ENCODE measurements at regions not wholly inside any gene's neighbourhood (a gene's known extent, or its start where the extent isn't known, plus 50 kb on each side); places are given as distances from the start of the nearest gene placed in this dataset.

- H3K27me3 ChIP-seq (ENCODE audit: insufficient read depth, low read depth): no peaks in the 10 kb centered on the region
- no peaks in the 10 kb centered on the region for H4K20me1 ChIP-seq (ENCODE audit: insufficient read depth)
- no peaks in the 10 kb centered on the region for H3K79me2 ChIP-seq (ENCODE audit: insufficient read depth, low read depth)
- no peak overlapping the region for H3K4me3 ChIP-seq (IDR thresholded peaks at IDR 0.05; ENCODE audit: insufficient read depth, low read depth, low read length)
- no peak for TF ChIP-seq CTCF (conservative IDR thresholded peaks at IDR 0.05; ENCODE audit: low read depth, low read length)
- no peaks in the 10 kb centered on the region for H3K36me3 ChIP-seq (ENCODE audit: insufficient read depth)
- no peak overlapping the region for H2AFZ ChIP-seq (ENCODE audit: low read depth)
- no peak overlapping the region for H3K4me2 ChIP-seq
- no peak overlapping the region for H3K9ac ChIP-seq
- H3K4me1 ChIP-seq (ENCODE audit: low read depth, poor library complexity, severe bottlenecking): no peaks in the 10 kb centered on the region
- no peak overlapping the region for H3K27ac ChIP-seq
Measured at GRCh38 chr4:129598582-129598981, 502.6 kb downstream of the C4orf33 start.

GRCh38 chr4:129600898-129601297 is 504.9 kb downstream of the C4orf33 start:
- Histone ChIP-seq H4K20me1 (ENCODE audit: insufficient read depth) (no peaks in the 10 kb centered on the region), H3K27me3 (ENCODE audit: insufficient read depth, low read depth) (no peaks in the 10 kb centered on the region), H3K4me3 (IDR thresholded peaks at IDR 0.05; ENCODE audit: insufficient read depth, low read depth, low read length) (no peak overlapping the region), H3K4me1 (ENCODE audit: low read depth, poor library complexity, severe bottlenecking) (no peaks in the 10 kb centered on the region), H3K27ac (no peak overlapping the region), H3K4me2 (no peak overlapping the region), H3K79me2 (ENCODE audit: insufficient read depth, low read depth) (no peaks in the 10 kb centered on the region), H3K36me3 (ENCODE audit: insufficient read depth) (no peaks in the 10 kb centered on the region), H2AFZ (ENCODE audit: low read depth) (no peak overlapping the region), H3K9ac (no peak overlapping the region)
- no peak for TF ChIP-seq CTCF (conservative IDR thresholded peaks at IDR 0.05; ENCODE audit: low read depth, low read length)

- H3K36me3 ChIP-seq (ENCODE audit: insufficient read depth): no peaks in the 10 kb centered on the region
- H3K27ac ChIP-seq: no peak overlapping the region
- H2AFZ ChIP-seq (ENCODE audit: low read depth): no peak overlapping the region
- no peaks in the 10 kb centered on the region for H3K79me2 ChIP-seq (ENCODE audit: insufficient read depth, low read depth)
- no peak for TF ChIP-seq CTCF (conservative IDR thresholded peaks at IDR 0.05; ENCODE audit: low read depth, low read length)
- no peaks in the 10 kb centered on the region for H3K27me3 ChIP-seq (ENCODE audit: insufficient read depth, low read depth)
- H4K20me1 ChIP-seq (ENCODE audit: insufficient read depth): no peaks in the 10 kb centered on the region
- no peaks in the 10 kb centered on the region for H3K4me1 ChIP-seq (ENCODE audit: low read depth, poor library complexity, severe bottlenecking)
- H3K4me2 ChIP-seq: no peak overlapping the region
- no peak overlapping the region for H3K9ac ChIP-seq
- no peak overlapping the region for H3K4me3 ChIP-seq (IDR thresholded peaks at IDR 0.05; ENCODE audit: insufficient read depth, low read depth, low read length)
Measured at GRCh38 chr4:129602447-129602846, 506.5 kb downstream of the C4orf33 start.

GRCh38 chr4:129603241-129603931 is 507.4 kb downstream of the C4orf33 start:
- Histone ChIP-seq H2AFZ (ENCODE audit: low read depth) (no peak overlapping the region), H3K9ac (no peak overlapping the region), H3K4me3 (IDR thresholded peaks at IDR 0.05; ENCODE audit: insufficient read depth, low read depth, low read length) (no peak overlapping the region), H3K27me3 (ENCODE audit: insufficient read depth, low read depth) (no peaks in the 10 kb centered on the region), H3K79me2 (ENCODE audit: insufficient read depth, low read depth) (no peaks in the 10 kb centered on the region), H3K27ac (no peak overlapping the region), H3K36me3 (ENCODE audit: insufficient read depth) (no peaks in the 10 kb centered on the region), H3K4me2 (no peak overlapping the region), H4K20me1 (ENCODE audit: insufficient read depth) (no peaks in the 10 kb centered on the region), H3K4me1 (ENCODE audit: low read depth, poor library complexity, severe bottlenecking) (no peaks in the 10 kb centered on the region)
- no peak for TF ChIP-seq CTCF (conservative IDR thresholded peaks at IDR 0.05; ENCODE audit: low read depth, low read length)

Data from KMS-11 (cell line).